ENCODE measurements at regions not wholly inside any gene's neighbourhood (a gene's known extent, or its start where the extent isn't known, plus 50 kb on each side); places are given as distances from the start of the nearest gene placed in this dataset.
"Not testable (repeated sequence)": the region's sequence is repeated elsewhere in the genome, so short reads cannot be mapped to it uniquely, and the experiment has no call there.

DNA sequence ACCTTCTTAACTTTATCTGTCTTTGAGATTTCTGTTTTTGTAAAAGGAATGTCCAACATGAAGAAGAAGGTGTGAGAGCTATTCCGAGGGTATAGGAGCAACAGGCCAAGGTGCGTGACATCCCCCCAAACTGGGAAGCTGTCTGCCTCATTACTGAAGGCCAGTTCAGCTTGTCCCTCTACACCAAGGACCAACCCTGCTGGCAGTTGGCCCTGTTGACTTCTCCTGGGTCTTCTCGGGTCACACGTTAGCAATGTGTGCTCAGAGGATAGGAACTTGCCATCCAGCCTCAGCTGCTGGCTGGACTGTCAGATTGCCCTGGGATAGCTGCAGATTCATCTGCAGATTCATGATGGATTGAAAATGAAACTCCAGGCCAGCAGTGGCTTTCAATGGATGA lies 460.3 kb downstream of the FOXD4L4 start:
- TF ChIP-seq, protein P1, sequence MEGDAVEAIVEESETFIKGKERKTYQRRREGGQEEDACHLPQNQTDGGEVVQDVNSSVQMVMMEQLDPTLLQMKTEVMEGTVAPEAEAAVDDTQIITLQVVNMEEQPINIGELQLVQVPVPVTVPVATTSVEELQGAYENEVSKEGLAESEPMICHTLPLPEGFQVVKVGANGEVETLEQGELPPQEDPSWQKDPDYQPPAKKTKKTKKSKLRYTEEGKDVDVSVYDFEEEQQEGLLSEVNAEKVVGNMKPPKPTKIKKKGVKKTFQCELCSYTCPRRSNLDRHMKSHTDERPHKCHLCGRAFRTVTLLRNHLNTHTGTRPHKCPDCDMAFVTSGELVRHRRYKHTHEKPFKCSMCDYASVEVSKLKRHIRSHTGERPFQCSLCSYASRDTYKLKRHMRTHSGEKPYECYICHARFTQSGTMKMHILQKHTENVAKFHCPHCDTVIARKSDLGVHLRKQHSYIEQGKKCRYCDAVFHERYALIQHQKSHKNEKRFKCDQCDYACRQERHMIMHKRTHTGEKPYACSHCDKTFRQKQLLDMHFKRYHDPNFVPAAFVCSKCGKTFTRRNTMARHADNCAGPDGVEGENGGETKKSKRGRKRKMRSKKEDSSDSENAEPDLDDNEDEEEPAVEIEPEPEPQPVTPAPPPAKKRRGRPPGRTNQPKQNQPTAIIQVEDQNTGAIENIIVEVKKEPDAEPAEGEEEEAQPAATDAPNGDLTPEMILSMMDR (IDR thresholded peaks at IDR 0.05; ENCODE audit: borderline replicate concordance, extremely low read depth, low read length, poor library complexity, severe bottlenecking), result not testable (repeated sequence)
- TF ChIP-seq EZH2 (IDR thresholded peaks at IDR 0.05; ENCODE audit: borderline replicate concordance, low read depth, low read length, severe bottlenecking), result not testable (repeated sequence)
